ENCODE measurements at regions not wholly inside any gene's neighbourhood (a gene's known extent, or its start where the extent isn't known, plus 50 kb on each side); places are given as distances from the start of the nearest gene placed in this dataset.
"Not testable (repeated sequence)": the region's sequence is repeated elsewhere in the genome, so short reads cannot be mapped to it uniquely, and the experiment has no call there.

GRCh38 chr18:30596635-30597034, 445.9 kb downstream of the DSC3 start:
- no peaks in the 10 kb centered on the region for H3K4me1 ChIP-seq (ENCODE audit: control insufficient read depth in 2 of 3, insufficient read depth in 2 of 3, low read depth in 1 of 3, low read length in 3 of 3)
- no peak for TF ChIP-seq CTCF (IDR thresholded peaks at IDR 0.05; ENCODE audit: borderline replicate concordance, extremely low read depth, insufficient read depth)
- no peaks in the 10 kb centered on the region for H3K27me3 ChIP-seq (ENCODE audit: control insufficient read depth, insufficient read depth, low read length)
- H3K4me3 ChIP-seq (ENCODE audit: low read length in 3 of 3), result no peak overlapping the region
- FAIRE-seq, result no peak
- DNase-seq, result no peak
- intact Hi-C loops (cut with DNase I), result no loop called here
- H3K27ac ChIP-seq (ENCODE audit: low read depth in 2 of 2, low read length in 2 of 2), result no peak overlapping the region
- H3K9me3 ChIP-seq (ENCODE audit: control insufficient read depth in 2 of 3, insufficient read depth in 1 of 3, low read length in 3 of 3), result no peaks in the 10 kb centered on the region
- H3K36me3 ChIP-seq (ENCODE audit: control insufficient read depth in 2 of 3, insufficient read depth in 3 of 3, low read length in 3 of 3), result no peaks in the 10 kb centered on the region
- no peak overlapping the region for H3K9ac ChIP-seq (ENCODE audit: low read length in 3 of 3)

DNA sequence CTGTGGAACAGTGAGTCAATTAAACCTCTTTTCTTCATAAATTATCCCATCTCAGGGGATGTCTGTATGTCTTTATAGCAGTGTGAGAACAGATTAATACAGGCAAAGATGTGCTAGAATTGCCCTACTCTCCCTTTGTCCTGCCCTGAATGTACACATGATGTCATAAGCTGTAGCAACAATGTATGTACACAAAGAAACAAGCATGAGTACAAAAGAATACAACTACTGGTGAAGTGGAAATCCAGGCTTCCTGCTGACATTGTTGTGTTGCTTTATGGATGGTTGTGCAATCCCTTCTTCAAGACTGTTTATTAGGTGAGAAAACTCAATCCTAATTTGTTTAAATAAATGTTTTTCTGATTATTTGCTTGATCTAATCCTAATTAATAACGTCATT, 446.6 kb downstream of the DSC3 start:
- H3K4me1 ChIP-seq (ENCODE audit: control insufficient read depth in 2 of 3, insufficient read depth in 2 of 3, low read depth in 1 of 3, low read length in 3 of 3), result no peaks in the 10 kb centered on the region
- H3K9ac ChIP-seq (ENCODE audit: low read length in 3 of 3), result no peak overlapping the region
- intact Hi-C loops (cut with DNase I), result no loop called here
- H3K9me3 ChIP-seq (ENCODE audit: control insufficient read depth in 2 of 3, insufficient read depth in 1 of 3, low read length in 3 of 3), result no peaks in the 10 kb centered on the region
- no peak for TF ChIP-seq CTCF (IDR thresholded peaks at IDR 0.05; ENCODE audit: borderline replicate concordance, extremely low read depth, insufficient read depth)
- FAIRE-seq, result no peak
- no peak overlapping the region for H3K27ac ChIP-seq (ENCODE audit: low read depth in 2 of 2, low read length in 2 of 2)
- no peaks in the 10 kb centered on the region for H3K36me3 ChIP-seq (ENCODE audit: control insufficient read depth in 2 of 3, insufficient read depth in 3 of 3, low read length in 3 of 3)
- no peak overlapping the region for H3K4me3 ChIP-seq (ENCODE audit: low read length in 3 of 3)
- DNase-seq, result no peak
- H3K27me3 ChIP-seq (ENCODE audit: control insufficient read depth, insufficient read depth, low read length), result no peaks in the 10 kb centered on the region

DNA sequence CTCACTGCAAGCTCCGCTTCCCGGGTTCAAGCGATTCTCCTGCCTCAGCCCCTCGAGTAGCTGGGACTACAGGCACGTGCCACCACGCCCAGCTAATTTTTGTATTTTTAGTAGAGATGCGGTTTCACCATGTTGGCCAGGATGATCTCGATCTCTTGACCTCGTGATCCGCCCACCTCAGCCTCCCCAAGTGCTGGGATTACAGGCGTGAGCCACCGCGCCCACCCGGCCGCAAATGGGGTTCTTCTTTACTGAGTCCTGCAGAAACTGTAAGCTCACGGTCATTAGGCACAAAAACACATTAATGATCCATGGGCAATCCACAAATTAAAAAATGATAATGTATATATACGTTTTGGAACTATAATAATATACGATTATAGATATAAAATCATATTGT, 447.6 kb downstream of the DSC3 start:
- H3K9ac ChIP-seq (ENCODE audit: low read length in 3 of 3); H3K36me3 ChIP-seq (ENCODE audit: control insufficient read depth in 2 of 3, insufficient read depth in 3 of 3, low read length in 3 of 3); H3K9me3 ChIP-seq (ENCODE audit: control insufficient read depth in 2 of 3, insufficient read depth in 1 of 3, low read length in 3 of 3); H3K4me3 ChIP-seq (ENCODE audit: low read length in 3 of 3); DNase-seq; intact Hi-C loops (cut with DNase I); H3K27me3 ChIP-seq (ENCODE audit: control insufficient read depth, insufficient read depth, low read length); FAIRE-seq; H3K4me1 ChIP-seq (ENCODE audit: control insufficient read depth in 2 of 3, insufficient read depth in 2 of 3, low read depth in 1 of 3, low read length in 3 of 3); H3K27ac ChIP-seq (ENCODE audit: low read depth in 2 of 2, low read length in 2 of 2): not testable (repeated sequence)

GRCh38 chr18:30591462-30591861, 451.1 kb downstream of the DSC3 start:
- Histone ChIP-seq H3K9me3 (ENCODE audit: control insufficient read depth in 2 of 3, insufficient read depth in 1 of 3, low read length in 3 of 3) (no peaks in the 10 kb centered on the region), H3K4me1 (ENCODE audit: control insufficient read depth in 2 of 3, insufficient read depth in 2 of 3, low read depth in 1 of 3, low read length in 3 of 3) (no peaks in the 10 kb centered on the region), H3K27ac (ENCODE audit: low read depth in 2 of 2, low read length in 2 of 2) (no peak overlapping the region), H3K4me3 (ENCODE audit: low read length in 3 of 3) (no peak overlapping the region), H3K9ac (ENCODE audit: low read length in 3 of 3) (no peak overlapping the region), H3K27me3 (ENCODE audit: control insufficient read depth, insufficient read depth, low read length) (no peaks in the 10 kb centered on the region), H3K36me3 (ENCODE audit: control insufficient read depth in 2 of 3, insufficient read depth in 3 of 3, low read length in 3 of 3) (no peaks in the 10 kb centered on the region)
- no peak for TF ChIP-seq CTCF (IDR thresholded peaks at IDR 0.05; ENCODE audit: borderline replicate concordance, extremely low read depth, insufficient read depth)
- DNase-seq, result no peak
- intact Hi-C loops (cut with DNase I), result no loop called here
- FAIRE-seq, result no peak
